Stomach smooth muscle (tissue), 2 donors: ENCODE measurements at regions not wholly inside any gene's neighbourhood (a gene's known extent, or its start where the extent isn't known, plus 50 kb on each side); places are given as distances from the start of the nearest gene placed in this dataset.

Experiments used
- H3K27ac ChIP-seq: one replicate; pipeline ENCODE4 v1.7.0; 2013; ENCODE audit warnings: mild to moderate bottlenecking, low read length, inconsistent platforms
- H3K27me3 ChIP-seq, 2 donors: one replicate each; pipeline ENCODE4 v1.7.0; 2013; ENCODE audit warnings: low read length in 2 of 2; ENCODE audit not compliant: insufficient read depth in 2 of 2, control insufficient read depth in 1 of 2
- H3K36me3 ChIP-seq, 2 donors: one replicate each; pipeline ENCODE4 v1.7.0; 2013; ENCODE audit warnings: low read length in 2 of 2; ENCODE audit not compliant: control insufficient read depth in 2 of 2, insufficient read depth in 2 of 2
- H3K4me1 ChIP-seq: one replicate; pipeline ENCODE4 v1.7.0; 2013; ENCODE audit warnings: low read length; ENCODE audit not compliant: control insufficient read depth, insufficient read depth
- H3K4me3 ChIP-seq, 2 donors: one replicate each; pipeline ENCODE4 v1.7.0; 2013; ENCODE audit warnings: low read length in 2 of 2
- H3K9ac ChIP-seq, 2 donors: one replicate each; pipeline ENCODE4 v1.7.0; 2013; ENCODE audit warnings: low read length in 2 of 2, mild to moderate bottlenecking in 1 of 2
- H3K9me3 ChIP-seq, 2 donors: one replicate each; pipeline ENCODE4 v1.7.0; 2013; ENCODE audit warnings: low read length in 2 of 2; ENCODE audit not compliant: control insufficient read depth in 2 of 2
- donor health status: healthy.
- donor health status: Pancreatic carcinoma.

DNA sequence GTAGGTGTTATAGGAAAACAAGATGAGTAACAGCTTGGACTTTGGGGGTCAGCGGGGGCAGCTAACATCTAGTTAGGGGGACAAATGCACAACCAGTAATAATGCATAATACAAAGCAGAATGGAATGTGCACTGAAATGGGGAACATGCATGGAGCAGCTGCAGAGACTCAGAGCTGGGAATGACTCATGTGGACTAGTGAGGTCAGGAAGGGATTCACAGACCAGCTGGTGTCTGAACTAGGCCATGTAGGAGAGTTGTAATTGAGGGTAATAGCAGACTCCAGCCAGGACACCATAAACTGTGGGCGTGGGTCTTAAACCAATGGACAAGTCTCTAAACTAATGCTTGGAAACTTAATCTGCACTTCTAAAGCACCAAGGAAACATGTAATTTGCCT lies 176.8 kb upstream of the ASIC2 start:
- H3K4me3 ChIP-seq: no peak overlapping the region
- H3K9ac ChIP-seq: no peak overlapping the region
- peaks cover 5% of the 10 kb centered on the region for H3K4me1 ChIP-seq
- peaks cover 0 to 3% of the 10 kb centered on the region in 2 donors for H3K9me3 ChIP-seq
- H3K27ac ChIP-seq: no peak overlapping the region
- H3K27me3 ChIP-seq: no peaks in the 10 kb centered on the region
- no peaks in the 10 kb centered on the region for H3K36me3 ChIP-seq

DNA sequence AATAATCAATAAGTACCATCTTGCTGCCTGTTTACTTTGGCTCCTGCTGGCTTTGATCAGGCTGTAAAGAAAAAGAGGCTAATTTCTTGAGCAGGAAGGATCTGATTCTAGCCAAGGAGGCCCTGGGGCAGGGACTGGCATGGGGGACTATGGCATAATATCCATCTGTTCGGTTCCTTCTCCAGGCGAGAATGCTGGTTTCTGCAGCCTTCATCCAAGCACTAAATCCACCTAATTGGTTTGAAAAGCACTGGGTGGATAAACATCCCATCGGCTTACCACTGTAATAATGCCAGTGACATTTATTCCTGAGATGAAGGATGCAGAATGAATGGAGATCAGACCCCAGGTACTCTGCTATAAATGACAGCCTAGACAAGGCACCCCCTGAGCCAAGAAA lies 180.0 kb upstream of the ASIC2 start:
- Histone ChIP-seq H3K27ac (no peak overlapping the region), H3K9me3 (peaks cover 0 to 3% of the 10 kb centered on the region in 2 donors), H3K36me3 (no peaks in the 10 kb centered on the region), H3K4me3 (no peak overlapping the region), H3K4me1 (peaks cover 5% of the 10 kb centered on the region), H3K9ac (no peak overlapping the region), H3K27me3 (peaks cover 0 to 4% of the 10 kb centered on the region in 2 donors)

DNA sequence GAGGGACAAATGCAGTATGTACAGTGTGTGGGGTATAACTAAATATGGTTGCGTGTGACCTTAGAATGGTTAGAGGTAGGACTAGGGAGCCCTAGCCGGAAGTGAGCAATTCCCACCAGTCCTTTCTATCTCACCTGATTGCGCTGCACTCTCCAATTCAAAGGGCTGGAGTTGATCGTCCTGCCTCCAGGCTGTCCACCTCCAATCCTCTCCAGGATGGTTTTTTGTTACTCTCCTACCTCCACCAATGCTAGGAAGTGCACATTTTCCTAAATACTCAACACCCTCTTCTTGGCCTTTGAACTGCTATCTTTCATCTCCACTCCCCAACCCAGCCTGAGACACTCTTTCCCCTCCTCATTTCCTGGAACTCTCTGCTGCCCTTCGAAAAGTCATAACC lies 181.7 kb upstream of the ASIC2 start:
- Histone ChIP-seq H3K27me3 (peaks cover 0 to 7% of the 10 kb centered on the region in 2 donors), H3K9ac (no peak overlapping the region), H3K9me3 (peaks cover 0 to 3% of the 10 kb centered on the region in 2 donors), H3K36me3 (no peaks in the 10 kb centered on the region), H3K4me3 (no peak overlapping the region), H3K27ac (no peak overlapping the region), H3K4me1 (peaks cover 5% of the 10 kb centered on the region)

DNA sequence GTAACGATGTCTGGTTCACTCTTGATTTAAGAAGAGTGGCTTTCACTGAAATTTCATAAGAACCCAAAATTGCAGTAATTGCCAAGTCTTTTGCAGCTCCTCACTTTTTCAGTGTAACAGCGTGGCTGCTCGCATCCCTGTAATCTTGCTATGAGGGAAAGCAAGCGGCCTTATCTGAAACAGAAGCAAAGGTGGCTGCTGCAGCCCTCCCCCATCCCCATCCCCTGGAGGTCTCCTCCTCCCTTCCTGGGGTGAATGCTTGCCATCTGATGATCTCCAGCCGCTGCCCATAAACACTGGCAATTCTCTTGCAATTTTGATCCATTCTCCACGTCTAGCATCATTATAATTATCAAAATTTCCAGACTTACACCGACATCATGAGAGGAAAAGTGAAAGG lies 182.5 kb upstream of the ASIC2 start:
- Histone ChIP-seq H3K4me1 (peaks cover 3% of the 10 kb centered on the region), H3K9me3 (no peaks in the 10 kb centered on the region), H3K27ac (no peak overlapping the region), H3K9ac (no peak overlapping the region), H3K4me3 (no peak overlapping the region), H3K36me3 (no peaks in the 10 kb centered on the region), H3K27me3 (peaks cover 0 to 7% of the 10 kb centered on the region in 2 donors)

DNA sequence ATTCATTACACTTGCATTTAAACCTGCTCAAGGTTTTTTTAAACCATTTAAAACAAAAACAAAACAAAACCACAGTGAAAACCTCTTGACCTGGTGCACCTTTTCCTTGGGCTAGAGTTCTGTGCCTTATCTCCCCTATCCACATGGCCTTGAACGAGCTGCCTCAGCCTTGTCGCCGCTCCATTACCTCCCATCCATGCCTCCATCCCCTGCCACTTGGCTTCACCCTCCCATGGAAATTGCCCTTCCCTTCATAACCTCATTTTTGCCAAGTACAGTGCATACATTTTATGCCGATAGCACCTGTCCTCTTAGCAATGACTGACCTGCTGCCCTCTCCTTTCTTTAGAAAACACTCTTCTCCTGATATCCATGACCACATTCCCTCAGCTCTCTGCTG lies 188.6 kb upstream of the ASIC2 start:
- no peaks in the 10 kb centered on the region for H3K36me3 ChIP-seq
- H3K27me3 ChIP-seq: peaks cover 0 to 6% of the 10 kb centered on the region in 2 donors
- H3K9me3 ChIP-seq: no peaks in the 10 kb centered on the region
- no peaks in the 10 kb centered on the region for H3K4me1 ChIP-seq
- no peak overlapping the region for H3K4me3 ChIP-seq
- H3K27ac ChIP-seq: no peak overlapping the region
- no peak overlapping the region for H3K9ac ChIP-seq

DNA sequence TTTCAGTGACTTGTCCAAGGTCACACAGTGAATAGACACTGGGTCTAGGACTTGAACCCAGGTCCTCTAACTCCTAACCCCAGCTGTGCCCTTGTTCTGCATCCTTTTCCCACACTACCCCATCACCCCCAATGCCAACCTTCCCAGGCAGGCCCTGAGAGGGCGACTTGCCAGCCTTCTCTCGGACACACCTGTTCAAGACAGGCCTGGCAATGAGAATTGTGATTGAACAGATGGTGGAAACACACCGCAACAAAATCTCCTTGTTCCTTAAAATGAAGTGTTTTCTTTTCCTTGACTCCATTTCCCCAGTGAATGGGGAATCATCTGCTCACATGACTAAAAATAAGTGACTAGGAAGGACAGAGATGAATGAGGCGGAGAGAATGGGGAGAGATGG lies 189.5 kb upstream of the ASIC2 start:
- H3K9ac ChIP-seq: no peak overlapping the region
- no peaks in the 10 kb centered on the region for H3K36me3 ChIP-seq
- H3K27me3 ChIP-seq: peaks cover 0 to 4% of the 10 kb centered on the region in 2 donors
- no peaks in the 10 kb centered on the region for H3K4me1 ChIP-seq
- H3K27ac ChIP-seq: no peak overlapping the region
- no peaks in the 10 kb centered on the region for H3K9me3 ChIP-seq
- H3K4me3 ChIP-seq: no peak overlapping the region

DNA sequence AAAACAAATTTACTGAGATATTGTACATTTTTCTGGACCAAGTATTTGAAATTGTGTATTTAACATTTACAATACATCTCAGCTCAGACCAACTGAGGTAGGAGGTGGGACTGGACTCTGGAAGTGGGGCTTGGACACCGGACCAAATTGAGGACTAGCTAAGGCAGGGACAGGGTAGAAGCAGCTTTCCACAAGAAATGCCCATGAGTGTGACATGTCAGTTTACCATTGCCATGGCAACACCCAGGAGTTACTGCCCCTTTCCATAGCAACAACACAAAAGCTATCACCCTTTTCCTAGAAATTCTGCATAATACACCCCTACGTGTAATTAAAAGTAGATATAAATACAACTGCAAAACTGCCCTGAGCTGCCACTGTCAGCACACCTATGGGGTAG lies 191.5 kb upstream of the ASIC2 start:
- Histone ChIP-seq H3K9ac (no peak overlapping the region), H3K9me3 (no peaks in the 10 kb centered on the region), H3K4me3 (no peak overlapping the region), H3K36me3 (no peaks in the 10 kb centered on the region), H3K27me3 (peaks cover 0 to under 1% of the 10 kb centered on the region in 2 donors), H3K27ac (no peak overlapping the region), H3K4me1 (no peaks in the 10 kb centered on the region)

DNA sequence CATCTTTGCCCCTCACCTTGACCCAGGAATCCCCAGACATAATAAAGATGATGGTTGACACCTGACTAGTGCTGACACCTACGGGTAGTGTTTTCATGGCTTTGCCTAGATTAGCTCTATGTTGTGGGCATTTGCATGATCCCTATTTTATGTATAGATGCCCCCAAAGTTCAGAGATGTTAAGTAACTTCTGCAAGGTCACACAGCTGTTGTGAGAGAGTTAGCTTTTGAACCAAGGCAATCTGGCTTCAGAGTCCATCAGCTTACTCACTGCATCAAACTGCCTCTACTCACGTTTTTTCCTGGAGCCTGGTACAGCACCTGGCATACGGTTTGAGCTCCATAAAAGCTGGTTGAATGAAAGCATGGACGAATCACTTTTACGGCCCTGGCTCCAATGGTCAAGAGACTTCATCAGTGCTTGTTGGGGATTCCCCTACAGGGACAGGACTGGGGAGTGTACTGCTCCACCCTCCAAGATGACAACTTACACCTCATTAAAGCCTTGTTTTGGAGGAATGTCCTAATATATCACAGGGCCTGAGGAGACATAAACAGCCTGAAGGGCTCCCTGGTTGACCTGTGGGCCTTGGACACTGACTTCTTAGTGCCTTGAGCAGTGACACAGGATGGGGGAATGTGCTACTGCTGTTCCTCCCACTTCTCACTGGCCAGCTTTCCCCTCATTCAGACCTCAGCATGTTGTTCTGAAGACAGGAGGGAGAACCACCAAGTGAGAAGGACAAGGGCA lies 193.2 kb upstream of the ASIC2 start:
- no peak overlapping the region for H3K4me3 ChIP-seq
- H3K4me1 ChIP-seq: no peaks in the 10 kb centered on the region
- no peaks in the 10 kb centered on the region for H3K27me3 ChIP-seq
- H3K27ac ChIP-seq: no peak overlapping the region
- H3K9me3 ChIP-seq: no peaks in the 10 kb centered on the region
- no peaks in the 10 kb centered on the region for H3K36me3 ChIP-seq
- no peak overlapping the region for H3K9ac ChIP-seq

DNA sequence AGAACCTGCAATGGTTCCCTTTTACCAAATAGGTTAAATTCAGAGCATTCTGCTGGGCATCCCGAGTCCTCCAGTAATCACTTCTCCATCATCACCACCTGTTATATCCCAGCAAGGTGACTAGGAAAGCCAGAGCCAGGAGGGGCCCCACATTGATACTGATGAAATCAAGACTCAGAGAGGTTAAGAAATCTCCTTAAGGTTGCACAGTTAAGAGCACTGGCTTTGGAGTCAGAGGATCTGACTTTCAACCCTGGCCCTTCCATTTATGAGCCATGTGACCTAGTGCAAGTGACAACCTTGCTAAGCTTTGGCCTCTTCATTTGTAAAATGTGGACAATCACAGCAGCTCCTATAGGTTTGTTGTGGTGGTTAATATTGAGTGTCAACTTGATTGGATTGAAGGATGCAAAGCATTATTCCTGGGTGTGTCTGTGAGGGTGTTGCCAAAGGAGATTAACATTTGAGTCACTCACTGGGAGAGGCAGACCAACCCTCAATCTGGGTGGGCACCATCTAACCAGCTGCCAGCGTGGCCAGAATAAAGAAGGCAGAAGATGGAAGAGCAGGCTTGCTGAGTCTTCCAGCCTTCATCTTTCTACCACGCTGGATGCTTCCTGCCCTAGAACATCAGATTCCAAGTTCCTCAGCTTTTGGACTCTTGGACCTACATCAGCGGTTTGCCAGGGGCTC lies 194.2 kb upstream of the ASIC2 start:
- Histone ChIP-seq H3K36me3 (no peaks in the 10 kb centered on the region), H3K4me3 (no peak overlapping the region), H3K27ac (no peak overlapping the region), H3K9ac (no peak overlapping the region), H3K27me3 (no peaks in the 10 kb centered on the region), H3K9me3 (no peaks in the 10 kb centered on the region), H3K4me1 (no peaks in the 10 kb centered on the region)

DNA sequence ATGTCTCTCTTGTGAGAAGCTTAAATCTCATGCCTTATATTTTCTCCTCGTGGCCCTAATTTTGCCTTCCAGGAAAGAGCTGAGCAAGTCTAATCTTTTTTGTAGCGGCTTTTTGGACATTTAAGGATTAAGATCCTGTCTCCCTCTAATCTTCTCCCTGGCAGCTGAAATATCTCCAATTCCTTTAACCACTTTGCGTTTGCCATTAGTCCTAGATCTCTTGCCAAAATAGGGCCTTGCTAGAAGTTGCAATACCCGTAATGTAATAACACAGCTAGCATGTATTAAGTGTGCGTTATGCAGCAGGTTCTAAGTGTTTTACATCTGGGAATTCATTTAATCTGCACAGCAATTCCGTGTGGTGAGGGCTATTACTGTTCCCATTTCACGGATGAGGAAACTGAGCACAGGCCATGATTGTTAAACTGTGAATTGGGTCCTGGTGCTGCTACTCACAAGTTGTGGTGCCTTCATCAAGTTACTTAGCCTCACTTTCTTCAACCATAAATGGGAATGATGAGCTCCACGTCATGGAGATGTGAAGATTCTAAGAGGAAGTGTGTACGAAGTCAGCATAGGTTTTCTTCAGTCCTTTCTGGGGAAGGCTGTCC lies 198.9 kb upstream of the ASIC2 start:
- Histone ChIP-seq H3K9me3 (no peaks in the 10 kb centered on the region), H3K4me1 (no peaks in the 10 kb centered on the region), H3K27me3 (no peaks in the 10 kb centered on the region), H3K4me3 (no peak overlapping the region), H3K9ac (no peak overlapping the region), H3K36me3 (no peaks in the 10 kb centered on the region), H3K27ac (no peak overlapping the region)
